Mucosa of rectum (tissue), 2 donors: ENCODE measurements at regions not wholly inside any gene's neighbourhood (a gene's known extent, or its start where the extent isn't known, plus 50 kb on each side); places are given as distances from the start of the nearest gene placed in this dataset.
"Not testable (repeated sequence)": the region's sequence is repeated elsewhere in the genome, so short reads cannot be mapped to it uniquely, and the experiment has no call there.

ENCODE experiments used
- H3K27ac ChIP-seq, 2 donors: one replicate each; pipeline ENCODE4 v1.7.0; 2013; ENCODE audit warnings: inconsistent platforms in 2 of 2, low read depth in 2 of 2, low read length in 2 of 2
- H3K27me3 ChIP-seq, 2 donors: one replicate each; pipeline ENCODE4 v1.7.0; 2013; ENCODE audit warnings: low read length in 2 of 2; ENCODE audit not compliant: control insufficient read depth in 2 of 2, insufficient read depth in 2 of 2
- H3K36me3 ChIP-seq, 2 donors: one replicate each; pipeline ENCODE4 v1.7.0; 2013; ENCODE audit warnings: low read length in 2 of 2; ENCODE audit not compliant: control insufficient read depth in 2 of 2, insufficient read depth in 2 of 2
- H3K4me1 ChIP-seq, 2 donors: one replicate each; pipeline ENCODE4 v1.7.0; 2013; ENCODE audit warnings: low read length in 2 of 2, mild to moderate bottlenecking in 1 of 2; ENCODE audit not compliant: control insufficient read depth in 2 of 2, insufficient read depth in 2 of 2
- H3K4me3 ChIP-seq, 2 donors: one replicate each; pipeline ENCODE4 v1.7.0; 2013; ENCODE audit warnings: low read length in 2 of 2
- H3K9ac ChIP-seq, 2 donors: one replicate each; pipeline ENCODE4 v1.7.0; 2013; ENCODE audit warnings: low read length in 2 of 2, low read depth in 1 of 2, mild to moderate bottlenecking in 1 of 2
- H3K9me3 ChIP-seq, 2 donors: one replicate each; pipeline ENCODE4 v1.7.0; 2013; ENCODE audit warnings: low read length in 2 of 2; ENCODE audit not compliant: control insufficient read depth in 2 of 2
- donor health status: healthy.
- donor health status: Normal muscosa, but diverticular disease.

DNA sequence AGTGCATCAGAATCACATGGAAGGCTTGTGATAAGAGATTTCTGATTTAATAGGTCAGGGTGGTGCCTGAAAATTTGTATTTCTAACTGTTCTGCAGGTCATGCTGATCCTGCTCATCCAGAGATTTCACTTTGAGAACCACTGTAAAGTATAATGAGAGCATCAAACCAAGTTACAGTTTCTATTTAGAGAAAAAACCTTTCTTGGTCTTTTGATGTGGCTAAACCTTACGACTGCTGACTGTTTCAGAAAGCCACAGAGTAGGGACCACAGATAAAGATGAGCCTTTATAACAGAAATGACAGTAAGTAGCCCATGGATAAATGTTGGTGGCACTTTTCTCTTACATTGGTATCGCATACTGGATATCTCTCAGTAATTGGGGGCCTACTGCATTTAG lies 109.4 kb upstream of the FANCL start:
- H3K27ac ChIP-seq: no peak overlapping the region
- H3K36me3 ChIP-seq: no peaks in the 10 kb centered on the region
- no peaks in the 10 kb centered on the region for H3K9me3 ChIP-seq
- H3K27me3 ChIP-seq: peaks cover 0 to 6% of the 10 kb centered on the region in 2 donors
- H3K4me3 ChIP-seq: no peak overlapping the region
- H3K9ac ChIP-seq: no peak overlapping the region
- H3K4me1 ChIP-seq: no peaks in the 10 kb centered on the region

DNA sequence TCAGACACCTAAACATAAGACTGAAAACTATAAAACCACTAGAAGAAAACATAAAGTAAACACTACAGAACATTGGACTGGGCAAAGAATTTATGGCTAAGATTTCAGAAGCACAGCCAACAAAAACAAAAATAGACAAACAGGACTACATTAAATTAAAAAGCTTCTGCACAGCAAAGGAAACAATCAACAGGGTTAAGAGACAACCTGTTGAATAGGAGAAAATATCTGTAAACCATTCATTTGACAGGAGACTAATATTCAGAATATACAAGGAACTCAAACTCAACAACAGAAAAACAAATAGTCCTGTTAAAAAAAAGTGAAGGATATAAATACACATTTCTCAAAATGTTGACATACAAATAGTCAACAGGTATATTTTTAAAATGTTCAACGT lies 106.7 kb upstream of the FANCL start:
- Histone ChIP-seq H3K9me3 (no peaks in the 10 kb centered on the region), H3K4me3 (no peak overlapping the region), H3K27ac (no peak overlapping the region), H3K4me1 (no peaks in the 10 kb centered on the region), H3K27me3 (peaks cover 0 to 6% of the 10 kb centered on the region in 2 donors), H3K9ac (no peak overlapping the region), H3K36me3 (no peaks in the 10 kb centered on the region)

DNA sequence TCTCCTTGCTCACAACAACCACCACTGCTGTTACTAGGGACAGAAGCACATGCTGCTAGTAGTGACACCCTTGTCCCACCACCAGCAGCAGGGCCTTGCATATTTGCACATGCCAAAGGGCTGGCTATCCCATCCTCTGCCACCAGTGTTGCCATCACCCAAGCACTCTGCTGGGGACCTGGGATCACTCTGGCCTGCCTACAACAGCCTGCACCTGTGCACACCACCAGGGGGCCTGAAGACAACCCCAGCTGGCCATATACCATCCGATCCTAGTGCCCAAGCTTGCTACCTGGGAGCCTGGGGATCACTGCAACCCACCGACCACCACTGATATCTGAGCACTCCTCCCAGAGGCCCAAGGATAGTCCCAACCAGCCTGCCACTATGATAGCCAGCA lies 99.9 kb upstream of the FANCL start:
- H3K9ac ChIP-seq: no peak overlapping the region
- H3K9me3 ChIP-seq: no peaks in the 10 kb centered on the region
- H3K4me3 ChIP-seq: no peak overlapping the region
- H3K27me3 ChIP-seq: no peaks in the 10 kb centered on the region
- no peak overlapping the region for H3K27ac ChIP-seq
- no peaks in the 10 kb centered on the region for H3K36me3 ChIP-seq
- H3K4me1 ChIP-seq: no peaks in the 10 kb centered on the region

DNA sequence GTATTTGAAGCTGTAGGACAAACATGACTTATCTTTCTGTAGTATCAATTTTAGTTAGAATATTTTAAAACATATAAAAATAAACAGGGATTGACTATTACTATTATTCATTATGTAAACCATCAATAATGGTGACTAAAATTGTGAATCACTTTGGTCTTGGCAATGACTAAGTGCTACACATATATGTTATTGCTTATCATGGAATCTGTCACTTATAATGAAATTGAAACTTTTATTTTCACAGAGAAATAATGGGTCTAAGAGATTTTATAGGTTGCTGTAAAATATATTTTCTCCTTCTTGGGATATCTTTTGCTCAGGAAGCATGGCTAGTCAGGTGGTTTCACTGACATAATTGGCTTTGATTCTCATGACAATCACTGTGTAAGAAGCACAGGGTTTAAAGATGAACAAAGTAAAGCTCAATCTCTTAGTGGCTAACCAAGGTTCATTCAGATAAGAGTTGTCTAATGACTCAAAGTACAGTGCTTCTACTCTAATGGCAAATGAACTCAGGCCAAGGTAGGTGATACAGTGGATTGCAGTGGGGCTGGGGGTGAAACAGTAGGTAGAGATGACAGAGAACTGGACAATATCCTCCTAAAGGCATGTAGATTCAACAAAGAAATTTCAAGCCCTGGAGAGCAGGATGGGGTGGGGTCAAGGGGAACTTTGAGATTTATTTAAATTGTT lies 98.6 kb upstream of the FANCL start:
- no peaks in the 10 kb centered on the region for H3K36me3 ChIP-seq
- no peaks in the 10 kb centered on the region for H3K4me1 ChIP-seq
- H3K9me3 ChIP-seq: no peaks in the 10 kb centered on the region
- no peaks in the 10 kb centered on the region for H3K27me3 ChIP-seq
- H3K4me3 ChIP-seq: no peak overlapping the region
- H3K27ac ChIP-seq: no peak overlapping the region
- H3K9ac ChIP-seq: no peak overlapping the region

DNA sequence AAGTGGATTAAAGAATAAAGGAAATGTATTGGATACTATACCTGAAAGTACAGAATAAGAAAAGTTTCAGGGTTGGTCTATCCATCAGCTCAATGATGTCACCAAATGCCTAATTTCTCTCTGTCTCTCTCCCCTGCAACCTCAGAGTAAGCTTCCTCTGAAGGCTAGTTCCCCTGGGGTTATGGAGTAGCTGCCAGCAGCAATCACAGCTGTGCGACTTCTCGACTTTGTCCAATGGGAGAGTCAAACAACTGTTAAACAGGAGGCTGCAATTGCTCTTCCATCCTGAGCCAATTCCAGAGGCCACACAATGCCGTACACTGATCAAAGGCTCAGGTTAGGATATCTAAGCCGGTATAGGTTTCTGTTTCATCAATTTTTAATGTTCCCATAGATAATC lies 95.3 kb upstream of the FANCL start:
- Histone ChIP-seq H3K27ac (no peak overlapping the region), H3K4me3 (no peak overlapping the region), H3K27me3 (no peaks in the 10 kb centered on the region), H3K36me3 (no peaks in the 10 kb centered on the region), H3K9ac (no peak overlapping the region), H3K9me3 (no peaks in the 10 kb centered on the region), H3K4me1 (no peaks in the 10 kb centered on the region)

DNA sequence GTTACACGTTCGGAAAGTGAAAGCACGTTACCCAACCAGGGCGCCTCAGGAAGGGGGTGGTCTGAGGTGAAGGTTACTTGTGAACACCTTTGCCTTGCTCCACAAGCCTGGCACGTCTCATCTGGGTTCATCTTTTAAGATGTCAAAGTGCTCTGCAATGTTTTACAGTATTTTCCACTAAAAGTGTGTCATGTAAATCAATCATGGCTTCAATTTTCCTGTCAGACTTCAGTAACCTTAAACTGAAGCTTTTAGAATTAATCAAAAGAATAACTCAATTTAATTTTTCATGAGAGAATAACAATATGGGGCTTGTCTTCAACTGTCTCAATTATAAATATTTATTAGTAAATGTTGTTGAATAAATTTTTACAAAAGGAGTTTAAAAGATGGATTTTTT lies 93.3 kb upstream of the FANCL start:
- no peak overlapping the region for H3K9ac ChIP-seq
- no peaks in the 10 kb centered on the region for H3K9me3 ChIP-seq
- H3K4me3 ChIP-seq: no peak overlapping the region
- H3K36me3 ChIP-seq: no peaks in the 10 kb centered on the region
- H3K4me1 ChIP-seq: no peaks in the 10 kb centered on the region
- no peaks in the 10 kb centered on the region for H3K27me3 ChIP-seq
- H3K27ac ChIP-seq: no peak overlapping the region

DNA sequence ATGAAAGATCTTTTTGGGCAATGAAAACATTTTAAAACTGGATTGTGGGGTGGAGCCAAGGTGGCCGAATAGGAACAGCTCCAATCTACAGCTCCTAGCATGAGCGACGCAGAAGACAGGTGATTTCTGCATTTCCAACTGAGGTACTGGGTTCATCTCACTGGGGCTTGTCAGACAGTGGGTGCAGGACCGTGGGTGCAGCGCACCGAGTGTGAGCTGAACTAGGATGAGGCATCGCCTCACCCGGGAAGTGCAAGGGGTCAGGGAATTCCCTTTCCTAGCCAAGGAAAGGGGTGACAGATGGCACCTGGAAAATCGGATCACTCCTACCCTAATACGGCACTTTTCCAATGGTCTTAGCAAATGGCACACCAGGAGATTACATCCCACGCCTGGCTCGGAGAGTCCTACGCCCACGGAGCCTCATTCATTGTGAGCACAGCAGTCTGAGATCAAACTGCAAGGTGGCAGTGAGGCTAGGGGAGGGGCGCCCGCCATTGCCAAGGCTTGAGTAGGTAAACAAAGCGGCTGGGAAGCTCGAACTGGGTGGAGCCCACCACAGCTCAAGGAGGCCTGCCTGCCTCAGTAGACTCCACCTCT lies 84.3 kb upstream of the FANCL start:
- H3K9me3 ChIP-seq, H3K4me3 ChIP-seq, H3K4me1 ChIP-seq, H3K27me3 ChIP-seq, H3K36me3 ChIP-seq, H3K9ac ChIP-seq, H3K27ac ChIP-seq: not testable (repeated sequence)

DNA sequence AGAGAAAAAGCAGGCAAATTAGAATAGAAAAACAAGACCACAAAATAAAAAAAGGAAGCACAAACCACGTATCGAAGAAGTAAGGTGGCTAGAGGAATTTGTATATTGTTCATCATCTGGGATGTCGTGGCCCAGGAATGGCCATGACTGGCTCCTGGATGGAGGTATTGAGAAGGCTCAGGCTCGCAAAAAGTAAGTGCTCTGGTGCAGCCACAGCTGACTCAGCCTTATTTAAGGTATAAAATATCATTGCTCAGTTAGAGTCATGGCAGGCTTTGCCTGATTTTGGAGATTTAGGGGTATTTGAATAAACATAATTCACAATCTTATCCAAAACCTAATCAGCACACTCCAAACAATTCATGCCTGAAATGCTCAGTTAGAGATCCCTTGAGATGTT lies 78.4 kb upstream of the FANCL start:
- Histone ChIP-seq H3K9me3 (no peaks in the 10 kb centered on the region), H3K27ac (no peak overlapping the region), H3K36me3 (no peaks in the 10 kb centered on the region), H3K4me1 (no peaks in the 10 kb centered on the region), H3K27me3 (no peaks in the 10 kb centered on the region), H3K9ac (no peak overlapping the region), H3K4me3 (no peak overlapping the region)

DNA sequence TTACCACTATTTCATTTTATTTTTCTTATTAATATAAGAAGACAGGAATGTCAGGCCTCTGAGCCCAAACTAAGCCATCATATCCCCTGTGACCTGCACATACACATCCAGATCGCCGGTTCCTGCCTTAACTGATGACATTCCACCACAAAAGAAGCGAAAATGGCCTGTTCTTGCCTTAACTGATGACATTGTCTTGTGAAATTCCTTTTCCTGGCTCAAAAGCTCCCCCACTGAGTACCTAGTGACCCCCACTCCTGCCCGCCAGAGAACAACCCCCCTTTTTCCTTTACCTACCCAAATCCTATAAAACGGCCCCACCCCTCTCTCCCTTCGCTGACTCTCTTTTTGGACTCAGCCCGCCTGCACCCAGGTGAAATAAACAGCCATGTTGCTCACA lies 77.8 kb upstream of the FANCL start:
- H3K9ac ChIP-seq, H3K27me3 ChIP-seq, H3K4me3 ChIP-seq, H3K9me3 ChIP-seq, H3K36me3 ChIP-seq, H3K27ac ChIP-seq, H3K4me1 ChIP-seq: not testable (repeated sequence)

DNA sequence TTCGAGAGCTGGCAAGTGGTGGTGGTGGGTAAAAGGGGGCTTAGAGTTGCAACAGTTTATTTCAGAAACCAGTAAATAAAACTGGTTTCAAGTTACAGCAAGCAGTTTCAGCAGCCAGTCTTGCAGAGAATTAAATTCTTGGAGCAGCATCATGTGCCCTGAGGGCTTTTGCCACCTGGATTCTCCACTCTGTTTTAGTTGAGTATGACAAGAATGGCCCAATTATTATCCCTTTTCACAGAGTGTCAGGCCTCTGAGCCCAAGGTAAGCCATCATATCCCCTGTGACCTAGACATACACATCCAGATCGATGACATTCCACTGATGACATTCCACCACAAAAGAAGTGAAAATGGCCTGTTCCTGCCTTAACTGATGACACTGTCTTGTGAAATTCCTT lies 72.8 kb upstream of the FANCL start:
- Histone ChIP-seq H3K27ac (no peak overlapping the region), H3K9me3 (no peaks in the 10 kb centered on the region), H3K36me3 (no peaks in the 10 kb centered on the region), H3K27me3 (no peaks in the 10 kb centered on the region), H3K4me3 (no peak overlapping the region), H3K4me1 (no peaks in the 10 kb centered on the region), H3K9ac (no peak overlapping the region)
